WERI-Rb-1 (cell line): ENCODE measurements at regions not wholly inside any gene's neighbourhood (a gene's known extent, or its start where the extent isn't known, plus 50 kb on each side); places are given as distances from the start of the nearest gene placed in this dataset.

Experiments
- DNase-seq: peaks from one replicate; pipeline ENCODE4 v3.0.0-alpha.2; 2020
- H3K27ac ChIP-seq: fragments of 250-450 bp; sonication (Bioruptor Pico); 2 replicates; pipeline ENCODE4 v1.5.1; 2020; ENCODE audit warnings: mild to moderate bottlenecking, moderate library complexity
- H3K27me3 ChIP-seq: fragments of 250-450 bp; sonication (Bioruptor Pico); 2 replicates; pipeline ENCODE4 v1.5.1; 2021; ENCODE audit warnings: mild to moderate bottlenecking, low read depth, moderate library complexity; ENCODE audit not compliant: insufficient read depth, severe bottlenecking
- H3K36me3 ChIP-seq: fragments of 250-450 bp; sonication (Bioruptor Pico); 2 replicates; pipeline ENCODE4 v1.5.1; 2020; ENCODE audit warnings: mild to moderate bottlenecking, moderate library complexity
- H3K4me3 ChIP-seq: 2 replicates; pipeline ENCODE4 v1.5.1; 2011; ENCODE audit warnings: low read depth, mild to moderate bottlenecking, control low read depth, low read length
- H3K9me3 ChIP-seq: fragments of 250-450 bp; sonication (Bioruptor Pico); 2 replicates; pipeline ENCODE4 v1.5.1; 2021; ENCODE audit warnings: mild to moderate bottlenecking, moderate library complexity; ENCODE audit not compliant: severe bottlenecking
- TF ChIP-seq, protein P1 (sequence below): IDR thresholded peaks from 2 replicates; pipeline ENCODE4 v1.5.1; 2011; ENCODE audit warnings: low read depth, mild to moderate bottlenecking, control low read depth, inconsistent platforms, low read length

DNA sequence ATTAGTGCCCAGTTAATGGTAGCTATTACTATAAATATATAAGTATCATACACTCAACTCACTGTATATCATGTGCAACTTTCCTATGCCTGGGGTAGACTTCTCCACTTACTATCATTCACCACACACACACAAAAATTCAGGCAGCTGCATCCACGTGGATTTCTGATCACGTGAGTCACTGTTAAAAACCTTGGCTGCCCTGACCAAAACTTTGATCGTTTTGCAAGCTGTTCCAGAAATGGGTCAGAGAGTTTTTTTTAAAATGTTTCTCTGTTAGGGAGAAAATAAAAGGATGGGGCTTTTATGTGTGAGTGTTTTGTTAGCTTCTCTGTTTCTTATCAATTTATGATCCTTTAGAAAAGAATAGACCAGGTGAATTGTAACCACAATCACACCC, 198.2 kb upstream of the CNOT2 start:
- H3K36me3 ChIP-seq = no peaks in the 10 kb centered on the region
- DNase-seq = no peak
- no peaks in the 10 kb centered on the region for H3K9me3 ChIP-seq
- no peak overlapping the region for H3K27ac ChIP-seq
- TF ChIP-seq, protein P1, sequence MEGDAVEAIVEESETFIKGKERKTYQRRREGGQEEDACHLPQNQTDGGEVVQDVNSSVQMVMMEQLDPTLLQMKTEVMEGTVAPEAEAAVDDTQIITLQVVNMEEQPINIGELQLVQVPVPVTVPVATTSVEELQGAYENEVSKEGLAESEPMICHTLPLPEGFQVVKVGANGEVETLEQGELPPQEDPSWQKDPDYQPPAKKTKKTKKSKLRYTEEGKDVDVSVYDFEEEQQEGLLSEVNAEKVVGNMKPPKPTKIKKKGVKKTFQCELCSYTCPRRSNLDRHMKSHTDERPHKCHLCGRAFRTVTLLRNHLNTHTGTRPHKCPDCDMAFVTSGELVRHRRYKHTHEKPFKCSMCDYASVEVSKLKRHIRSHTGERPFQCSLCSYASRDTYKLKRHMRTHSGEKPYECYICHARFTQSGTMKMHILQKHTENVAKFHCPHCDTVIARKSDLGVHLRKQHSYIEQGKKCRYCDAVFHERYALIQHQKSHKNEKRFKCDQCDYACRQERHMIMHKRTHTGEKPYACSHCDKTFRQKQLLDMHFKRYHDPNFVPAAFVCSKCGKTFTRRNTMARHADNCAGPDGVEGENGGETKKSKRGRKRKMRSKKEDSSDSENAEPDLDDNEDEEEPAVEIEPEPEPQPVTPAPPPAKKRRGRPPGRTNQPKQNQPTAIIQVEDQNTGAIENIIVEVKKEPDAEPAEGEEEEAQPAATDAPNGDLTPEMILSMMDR = no peak
- H3K4me3 ChIP-seq = no peak overlapping the region
- no peaks in the 10 kb centered on the region for H3K27me3 ChIP-seq

DNA sequence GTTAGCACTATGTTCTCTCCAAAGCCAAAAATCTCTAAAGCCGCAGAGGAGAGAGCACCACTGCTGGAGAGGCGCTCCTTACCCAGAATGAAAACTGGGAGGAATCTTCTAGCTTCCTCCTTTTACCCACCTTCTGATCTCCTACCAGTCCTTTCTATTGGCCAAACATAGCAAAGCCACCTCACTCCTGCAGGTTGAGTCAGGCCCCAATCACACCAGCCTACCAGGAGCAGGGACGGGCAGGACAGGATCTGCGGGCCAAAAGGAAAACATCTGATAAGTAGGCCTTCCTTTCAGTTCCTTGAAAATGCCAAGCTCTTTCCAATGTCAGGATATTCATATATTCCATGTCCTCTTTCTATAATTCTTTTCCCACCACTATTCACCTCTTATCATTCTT, 197.7 kb upstream of the CNOT2 start:
- H3K27me3 ChIP-seq = no peaks in the 10 kb centered on the region
- H3K4me3 ChIP-seq = no peak overlapping the region
- no peak for DNase-seq
- H3K9me3 ChIP-seq = no peaks in the 10 kb centered on the region
- H3K36me3 ChIP-seq = no peaks in the 10 kb centered on the region
- TF ChIP-seq, protein P1 = no peak
- H3K27ac ChIP-seq = no peak overlapping the region

DNA sequence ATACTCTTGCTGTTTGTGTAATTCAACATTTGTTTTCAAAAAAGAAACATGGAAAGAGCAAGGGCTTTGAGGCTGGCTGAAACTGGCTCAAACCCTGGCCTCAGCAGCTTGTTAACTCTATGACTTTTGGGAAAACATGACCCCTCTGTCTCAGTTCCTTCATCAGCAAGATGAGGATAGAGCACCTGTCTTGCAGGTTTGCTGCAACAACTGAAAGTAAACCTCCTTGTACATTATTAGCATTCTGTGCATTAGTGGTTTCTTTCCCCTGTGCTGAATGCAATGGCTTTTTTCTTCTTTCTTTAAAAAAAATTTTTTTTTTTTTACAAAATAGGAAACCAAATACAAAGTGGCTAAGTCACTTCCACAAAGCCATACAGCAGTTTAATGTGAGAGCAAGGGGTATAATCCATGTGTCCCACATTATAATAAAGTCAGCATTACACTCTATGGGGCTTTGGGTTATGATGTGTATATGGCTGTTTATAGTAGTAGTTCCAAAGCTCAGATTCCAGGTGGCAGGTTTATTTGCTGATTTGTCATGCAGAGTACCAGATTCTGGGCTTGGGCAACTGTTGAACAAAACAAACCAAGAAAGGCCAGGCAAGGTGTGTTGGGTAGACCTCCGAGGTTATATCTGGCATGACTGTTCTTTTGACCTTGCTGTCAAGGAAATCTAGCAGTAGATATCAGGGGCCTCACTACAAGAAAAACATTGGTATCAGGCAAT, 194.5 kb upstream of the CNOT2 start:
- H3K9me3 ChIP-seq = no peaks in the 10 kb centered on the region
- H3K4me3 ChIP-seq = no peak overlapping the region
- no peak overlapping the region for H3K27ac ChIP-seq
- TF ChIP-seq, protein P1 = no peak
- DNase-seq = no peak
- no peaks in the 10 kb centered on the region for H3K27me3 ChIP-seq
- no peaks in the 10 kb centered on the region for H3K36me3 ChIP-seq

DNA sequence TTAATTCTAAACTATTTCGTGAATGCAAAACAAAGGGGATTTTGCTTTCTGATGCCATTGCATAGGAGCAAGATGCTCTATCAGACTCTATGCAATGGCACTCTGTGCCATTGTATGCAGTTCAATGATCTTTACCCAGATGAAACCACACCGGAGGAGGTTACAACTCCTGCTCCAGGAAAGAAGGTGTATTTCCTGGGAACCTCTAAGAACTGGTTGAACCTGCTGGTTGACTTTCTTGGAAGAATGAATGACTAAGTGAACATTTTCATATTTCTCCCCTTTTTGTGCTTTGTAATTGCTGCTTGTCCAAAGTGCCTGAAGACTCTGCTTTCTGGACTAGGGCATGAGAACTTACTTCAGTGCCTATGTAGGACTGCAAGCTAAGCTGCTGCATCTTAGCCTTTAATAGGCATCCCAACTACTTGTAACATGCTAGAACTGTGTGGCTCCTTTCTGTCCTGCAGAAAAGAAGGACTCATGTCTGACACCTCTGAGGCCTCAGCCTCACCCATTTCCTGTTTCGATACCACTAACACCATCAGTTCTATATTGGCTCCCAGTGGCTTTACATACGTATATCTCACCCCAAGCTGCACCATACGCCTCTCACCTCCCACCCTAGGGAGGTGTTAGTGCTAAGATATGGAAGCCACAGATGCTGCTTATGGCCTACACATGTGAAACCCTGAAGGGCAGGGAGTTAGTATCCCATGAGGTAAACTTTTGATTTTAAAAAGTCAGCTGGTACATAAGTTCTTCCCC, 193.5 kb upstream of the CNOT2 start:
- Histone ChIP-seq H3K27me3 (no peaks in the 10 kb centered on the region), H3K36me3 (no peaks in the 10 kb centered on the region), H3K27ac (no peak overlapping the region), H3K9me3 (no peaks in the 10 kb centered on the region), H3K4me3 (no peak overlapping the region)
- DNase-seq = no peak
- TF ChIP-seq, protein P1 = no peak

DNA sequence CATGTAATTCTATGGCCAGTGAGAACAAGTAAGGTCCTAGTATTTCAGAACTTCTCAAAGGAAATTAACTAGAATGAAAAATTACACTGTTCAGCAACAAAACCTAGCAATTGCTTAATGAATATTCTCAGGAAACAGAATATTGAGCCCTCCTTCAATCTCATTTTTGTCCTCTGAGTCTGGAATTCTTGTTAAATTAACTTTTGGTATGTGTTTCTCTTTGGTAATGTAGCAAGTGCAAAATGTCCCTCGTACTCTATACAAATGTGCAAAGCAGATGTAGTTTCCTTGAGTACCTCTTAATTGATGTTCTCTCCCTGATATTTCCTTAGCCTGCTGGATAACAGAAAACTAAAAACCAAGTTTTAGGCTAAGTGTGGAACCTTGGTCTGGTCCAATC, 190.8 kb upstream of the CNOT2 start:
- no peak for DNase-seq
- TF ChIP-seq, protein P1 = no peak
- no peaks in the 10 kb centered on the region for H3K36me3 ChIP-seq
- no peaks in the 10 kb centered on the region for H3K9me3 ChIP-seq
- H3K27ac ChIP-seq = no peak overlapping the region
- H3K4me3 ChIP-seq = no peak overlapping the region
- no peaks in the 10 kb centered on the region for H3K27me3 ChIP-seq
